A673 (cell line): ENCODE measurements at regions not wholly inside any gene's neighbourhood (a gene's known extent, or its start where the extent isn't known, plus 50 kb on each side); places are given as distances from the start of the nearest gene placed in this dataset.

Experiments
- BruUV-seq: library from RNA; stranded (reverse); fragments of 400-500 nt; replicated peaks from 2 replicates; lab custom pipeline; 2021; lab: Mats Ljungman, UMichigan
- CTCF ChIA-PET: fragments of 300-600 bp; sonication (Branson Sonifier 250); formaldehyde crosslinking; loops from one replicate; lab custom pipeline; 2022; ENCODE audit warnings: antibody characterized with exemption; lab: Charles Lee
- POLR2A ChIA-PET: fragments of 300-600 bp; sonication (Branson Sonifier 250); formaldehyde crosslinking; loops from one replicate; lab custom pipeline; 2022; ENCODE audit warnings: antibody characterized with exemption; ENCODE audit not compliant: low non-redundant PET; lab: Charles Lee
- DNase-seq: peaks from one replicate; pipeline ENCODE4 v3.0.0-alpha.2; 2015; ENCODE audit warnings: low spot score
- H3K27ac ChIP-seq: fragments of 200-600 bp; sonication (generic); 2 replicates; pipeline ENCODE4 v1.5.1; 2016; ENCODE audit warnings: mixed run types, low read depth, mild to moderate bottlenecking, mixed read lengths, antibody characterized with exemption, low read length; ENCODE audit not compliant: poor library complexity, severe bottlenecking
- H3K27me3 ChIP-seq: fragments of 200-600 bp; sonication (generic); replicated peaks from 2 replicates; pipeline ENCODE4 v1.6.1; 2017; ENCODE audit warnings: mixed run types, low read depth, mild to moderate bottlenecking, mixed read lengths, antibody characterized with exemption, low read length; ENCODE audit not compliant: insufficient read depth, poor library complexity
- H3K36me3 ChIP-seq: fragments of 200-600 bp; sonication (generic); 2 replicates; pipeline ENCODE4 v1.6.1; 2016; ENCODE audit warnings: mixed run types, mild to moderate bottlenecking, mixed read lengths, antibody characterized with exemption, low read length; ENCODE audit not compliant: insufficient read depth, poor library complexity, severe bottlenecking
- H3K4me1 ChIP-seq: fragments of 200-600 bp; sonication (generic); 2 replicates; pipeline ENCODE4 v1.6.1; 2017; ENCODE audit warnings: mixed run types, mild to moderate bottlenecking, mixed read lengths, antibody characterized with exemption, low read length; ENCODE audit not compliant: insufficient read depth, poor library complexity, severe bottlenecking
- H3K4me3 ChIP-seq: fragments of 200-600 bp; sonication (generic); 2 replicates; pipeline ENCODE4 v1.5.1; 2016; ENCODE audit warnings: low read depth, mixed run types, mild to moderate bottlenecking, mixed read lengths, low read length; ENCODE audit not compliant: poor library complexity, severe bottlenecking
- H3K9me3 ChIP-seq: fragments of 200-600 bp; sonication (generic); 2 replicates; pipeline ENCODE4 v1.6.1; 2016; ENCODE audit warnings: mixed run types, low read depth, mild to moderate bottlenecking, mixed read lengths, antibody characterized with exemption, low read length; ENCODE audit not compliant: poor library complexity, severe bottlenecking
- EZH2 ChIP-seq: fragments of 200-600 bp; sonication (generic); IDR thresholded peaks from 2 replicates; pipeline ENCODE4 v1.6.1; 2017; ENCODE audit warnings: borderline replicate concordance, low read depth, mild to moderate bottlenecking, mixed read lengths, antibody characterized with exemption, low read length; ENCODE audit not compliant: poor library complexity, severe bottlenecking
- intact Hi-C: fragments of 100-400 bp; cut with micrococcal nuclease; formaldehyde crosslinking; loops from one replicate; pipeline ENCODE4 v1.10.0; 2022; ENCODE audit not compliant: unreplicated experiment
- TF ChIP-seq, protein P1 (sequence below): fragments of 300-800, 200-600 bp; sonication (generic); conservative IDR thresholded peaks from 2 replicates; pipeline ENCODE4 v1.5.1; 2017; ENCODE audit warnings: low read depth, mild to moderate bottlenecking, antibody characterized with exemption, low read length, moderate library complexity, mixed read lengths

DNA sequence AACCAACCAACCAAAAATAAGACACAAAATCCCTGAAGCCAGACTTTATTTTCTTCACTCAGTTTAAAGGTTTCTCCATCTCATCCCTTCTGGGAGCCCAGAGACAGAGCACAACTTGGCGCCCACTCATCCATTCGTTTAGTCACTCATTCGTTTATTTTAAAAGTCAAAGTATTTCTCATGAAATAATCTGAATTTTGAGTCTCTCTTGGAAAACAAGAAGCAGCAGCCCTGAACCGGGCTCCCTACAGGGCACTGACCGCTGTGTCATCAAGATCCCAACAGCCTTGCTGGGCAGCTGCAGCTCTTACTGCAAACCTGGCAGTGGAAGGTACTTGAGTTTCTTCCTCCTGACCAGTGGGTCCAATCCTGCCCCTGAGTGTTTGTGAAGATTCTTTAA, 171.6 kb downstream of the THBS2 start:
- no peak overlapping the region for H3K27ac ChIP-seq
- H3K4me1 ChIP-seq = peaks cover 6% of the 10 kb centered on the region
- POLR2A ChIA-PET = no interaction called here
- no peaks in the 10 kb centered on the region for H3K36me3 ChIP-seq
- BruUV-seq = no TSS peak
- H3K9me3 ChIP-seq = no peaks in the 10 kb centered on the region
- no peak for DNase-seq
- no peak for TF ChIP-seq EZH2
- TF ChIP-seq, protein P1, sequence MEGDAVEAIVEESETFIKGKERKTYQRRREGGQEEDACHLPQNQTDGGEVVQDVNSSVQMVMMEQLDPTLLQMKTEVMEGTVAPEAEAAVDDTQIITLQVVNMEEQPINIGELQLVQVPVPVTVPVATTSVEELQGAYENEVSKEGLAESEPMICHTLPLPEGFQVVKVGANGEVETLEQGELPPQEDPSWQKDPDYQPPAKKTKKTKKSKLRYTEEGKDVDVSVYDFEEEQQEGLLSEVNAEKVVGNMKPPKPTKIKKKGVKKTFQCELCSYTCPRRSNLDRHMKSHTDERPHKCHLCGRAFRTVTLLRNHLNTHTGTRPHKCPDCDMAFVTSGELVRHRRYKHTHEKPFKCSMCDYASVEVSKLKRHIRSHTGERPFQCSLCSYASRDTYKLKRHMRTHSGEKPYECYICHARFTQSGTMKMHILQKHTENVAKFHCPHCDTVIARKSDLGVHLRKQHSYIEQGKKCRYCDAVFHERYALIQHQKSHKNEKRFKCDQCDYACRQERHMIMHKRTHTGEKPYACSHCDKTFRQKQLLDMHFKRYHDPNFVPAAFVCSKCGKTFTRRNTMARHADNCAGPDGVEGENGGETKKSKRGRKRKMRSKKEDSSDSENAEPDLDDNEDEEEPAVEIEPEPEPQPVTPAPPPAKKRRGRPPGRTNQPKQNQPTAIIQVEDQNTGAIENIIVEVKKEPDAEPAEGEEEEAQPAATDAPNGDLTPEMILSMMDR = no peak
- CTCF ChIA-PET = no interaction called here
- H3K4me3 ChIP-seq = no peak overlapping the region
- H3K27me3 ChIP-seq = no peaks in the 10 kb centered on the region
- intact Hi-C loops = no loop called here

GRCh38 chr6:169081248-169081647, 172.4 kb downstream of the THBS2 start:
- H3K27ac ChIP-seq = no peak overlapping the region
- TF ChIP-seq EZH2 = no peak
- H3K27me3 ChIP-seq = no peaks in the 10 kb centered on the region
- peaks cover 6% of the 10 kb centered on the region for H3K4me1 ChIP-seq
- no peaks in the 10 kb centered on the region for H3K36me3 ChIP-seq
- DNase-seq = no peak
- POLR2A ChIA-PET = no interaction called here
- no TSS peak for BruUV-seq
- CTCF ChIA-PET = no interaction called here
- intact Hi-C loops = no loop called here
- H3K9me3 ChIP-seq = no peaks in the 10 kb centered on the region
- no peak overlapping the region for H3K4me3 ChIP-seq

- DNase-seq = no peak
- Histone ChIP-seq H3K9me3 (no peaks in the 10 kb centered on the region), H3K4me1 (no peaks in the 10 kb centered on the region), H3K27me3 (no peaks in the 10 kb centered on the region), H3K36me3 (no peaks in the 10 kb centered on the region), H3K27ac (no peak overlapping the region), H3K4me3 (no peak overlapping the region)
- ChIA-PET CTCF (no interaction called here), POLR2A (no interaction called here)
- intact Hi-C loops = no loop called here
- TF ChIP-seq EZH2 = no peak
- TF ChIP-seq, protein P1 = no peak
- BruUV-seq = no TSS peak
Observed at GRCh38 chr6:169079650-169080049, 174.0 kb downstream of the THBS2 start.

DNA sequence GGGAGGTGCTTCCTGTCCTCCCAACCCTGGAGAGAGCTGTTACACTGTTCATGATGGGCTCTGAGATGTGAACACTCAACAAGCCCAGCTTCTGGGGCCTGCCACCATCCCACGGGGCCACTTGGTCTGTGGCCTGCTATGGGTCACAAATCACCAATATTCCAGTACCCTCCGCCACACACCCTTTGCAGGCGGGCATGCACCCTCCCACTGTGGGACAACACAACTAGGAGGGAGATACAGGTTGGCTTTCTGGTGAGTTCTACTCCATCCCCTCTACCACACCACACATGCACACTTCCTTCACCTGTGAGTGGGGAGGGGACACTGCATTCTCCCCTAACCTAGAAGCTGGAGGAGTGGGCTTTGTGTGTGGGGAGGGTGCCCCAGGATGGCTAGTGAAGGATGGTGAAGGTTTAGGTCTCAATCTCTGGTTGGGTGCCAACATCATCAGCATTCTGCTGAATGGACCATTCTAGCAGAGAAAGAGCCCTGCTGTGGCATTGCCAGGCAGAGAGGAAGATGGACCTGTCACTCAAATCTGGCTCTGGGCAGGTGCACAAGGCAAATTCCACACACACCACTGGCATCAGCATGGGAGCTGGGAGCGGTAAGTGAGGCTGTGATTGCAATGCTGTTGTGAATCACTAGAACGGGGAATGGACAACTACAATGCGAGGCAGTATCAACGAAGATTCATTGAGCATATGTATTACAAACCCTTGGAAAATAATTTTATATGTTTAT, 175.1 kb downstream of the THBS2 start:
- ChIA-PET POLR2A (no interaction called here), CTCF (no interaction called here)
- no peak overlapping the region for H3K27ac ChIP-seq
- no peaks in the 10 kb centered on the region for H3K27me3 ChIP-seq
- no peaks in the 10 kb centered on the region for H3K4me1 ChIP-seq
- H3K36me3 ChIP-seq = no peaks in the 10 kb centered on the region
- H3K9me3 ChIP-seq = no peaks in the 10 kb centered on the region
- BruUV-seq = no TSS peak
- H3K4me3 ChIP-seq = no peak overlapping the region
- DNase-seq = no peak
- intact Hi-C loops = no loop called here
- TF ChIP-seq EZH2 = no peak
- TF ChIP-seq, protein P1 = no peak
